K562 (cell line): ENCODE measurements at regions not wholly inside any gene's neighbourhood (a gene's known extent, or its start where the extent isn't known, plus 50 kb on each side); places are given as distances from the start of the nearest gene placed in this dataset.

Experiments
- ATAC-seq: fragments of 200-7000 bp; cut with Tn5 transposase; 3 replicates; pipeline ENCODE4 v1.9.1; 2020; ENCODE audit warnings: moderate library complexity
- BruUV-seq: library from RNA; stranded (reverse); fragments of 400-500 nt; replicated peaks from 2 replicates; lab custom pipeline; 2021; lab: Mats Ljungman, UMichigan
- CTCF ChIA-PET: fragments of 300-600 bp; formaldehyde crosslinking; extraction: SDS; loops from one replicate; lab custom pipeline; 2021; ENCODE audit warnings: low intra/inter-chr PET ratio; lab: Yijun Ruan, JAX
- POLR2A ChIA-PET: fragments of 300-600, 350-650 bp; sonication (Branson Sonifier 250); formaldehyde crosslinking; extraction: SDS; loops from one replicate; lab custom pipeline; 2021; ENCODE audit warnings: antibody characterized with exemption, inconsistent platforms; lab: Yijun Ruan, JAX
- DNase-seq, 4 experiments: peaks; one replicate each; pipeline versions ENCODE4 v3.0.0 to v3.0.0-alpha.2; 2011 to 2018; ENCODE audit warnings: low spot score in 3 of 4, mixed read lengths in 3 of 4; ENCODE audit errors: extremely low read depth in 1 of 4
- FAIRE-seq: peaks from 2 replicates; lab custom pipeline; 2011; peaks lifted over from hg19 to GRCh38; lab: Jason Lieb, UNC
- H2AFZ ChIP-seq: 2 replicates; pipeline ENCODE4 v1.6.0; 2011; ENCODE audit warnings: low read depth, low read length, control low read depth, inconsistent platforms
- H3K27ac ChIP-seq: fragments of 200-600 bp; 3 replicates; pipeline ENCODE4 v1.8.0; 2011; ENCODE audit warnings: low read depth, mild to moderate bottlenecking, control low read depth, inconsistent platforms, low read length, moderate library complexity, mixed read lengths; ENCODE audit errors: extremely low read depth
- H3K27me3 ChIP-seq, 2 experiments: fragments of 300-600 bp in 1 of 2; 2 replicates in 1 of 2; 3 replicates in 1 of 2; pipeline versions ENCODE4 v1.6.0 to v1.8.0; 2011; ENCODE audit warnings: inconsistent platforms in 2 of 2, low read length in 2 of 2, mild to moderate bottlenecking in 1 of 2, mixed read lengths in 1 of 2, moderate library complexity in 1 of 2; ENCODE audit not compliant: control insufficient read depth in 2 of 2, insufficient read depth in 2 of 2
- H3K36me3 ChIP-seq: fragments of 300-600 bp; 3 replicates; pipeline ENCODE4 v1.8.0; 2011; ENCODE audit warnings: mild to moderate bottlenecking, low read length, inconsistent platforms; ENCODE audit not compliant: control insufficient read depth, insufficient read depth
- H3K4me1 ChIP-seq, 2 experiments: fragments of 200-600 bp in 1 of 2; replicated peaks in 1 of 2; 2 replicates in 1 of 2; 3 replicates in 1 of 2; pipeline versions ENCODE4 v1.5.1 to v1.8.0; 2011; ENCODE audit warnings: inconsistent platforms in 2 of 2, low read length in 2 of 2, mild to moderate bottlenecking in 1 of 2, mixed read lengths in 1 of 2, moderate library complexity in 1 of 2; ENCODE audit not compliant: control insufficient read depth in 2 of 2, insufficient read depth in 2 of 2
- H3K4me2 ChIP-seq: 2 replicates; pipeline ENCODE4 v1.6.1; 2011; ENCODE audit warnings: low read length, control low read depth, inconsistent platforms, mixed read lengths; ENCODE audit not compliant: insufficient read depth
- H3K4me3 ChIP-seq: fragments of 200-600 bp; sonication (generic), shearing (Covaris generic); 2 replicates; pipeline ENCODE4 v1.5.1; 2016; ENCODE audit warnings: control low read depth, inconsistent platforms
- H3K79me2 ChIP-seq: fragments of 200-600 bp; 3 replicates; pipeline ENCODE4 v1.8.0; 2011; ENCODE audit warnings: low read length, inconsistent platforms; ENCODE audit not compliant: control insufficient read depth, insufficient read depth
- H3K9ac ChIP-seq, 2 experiments: 2 replicates each; pipeline versions ENCODE4 v1.6.0 to v1.6.1; 2011; ENCODE audit warnings: low read depth in 2 of 2, low read length in 2 of 2, control low read depth in 1 of 2, inconsistent platforms in 1 of 2, mild to moderate bottlenecking in 1 of 2, mixed read lengths in 1 of 2; ENCODE audit not compliant: insufficient read depth in 1 of 2
- H3K9me1 ChIP-seq: one replicate; pipeline ENCODE4 v1.6.0; 2011; ENCODE audit warnings: inconsistent platforms, mild to moderate bottlenecking, low read length, moderate library complexity; ENCODE audit not compliant: control insufficient read depth, insufficient read depth
- H3K9me3 ChIP-seq: replicated peaks from 2 replicates; pipeline ENCODE4 v1.5.1; 2011; ENCODE audit warnings: low read depth, low read length, inconsistent platforms; ENCODE audit not compliant: control insufficient read depth, insufficient read depth
- H4K20me1 ChIP-seq: replicated peaks from 2 replicates; pipeline ENCODE4 v1.6.1; 2011; ENCODE audit warnings: low read length, inconsistent platforms, mixed read lengths; ENCODE audit not compliant: control insufficient read depth, insufficient read depth
- CBFA2T3 ChIP-seq: fragments of 450-650 bp; IDR thresholded peaks from 2 replicates; pipeline ENCODE4 v1.6.1; 2017
- CBX2 ChIP-seq: fragments of 200-600 bp; sonication (generic); IDR thresholded peaks from one replicate; pipeline ENCODE4 v1.6.1; 2012; ENCODE audit warnings: mild to moderate bottlenecking, low read length, inconsistent platforms; ENCODE audit not compliant: insufficient read depth, poor library complexity, severe bottlenecking
- GTF2E2 ChIP-seq: fragments of 200-800 bp; sonication (Bioruptor generic); IDR thresholded peaks from 2 replicates; pipeline ENCODE4 v1.6.1; 2016; ENCODE audit warnings: missing genetic modification characterization, missing compliant biosample characterization
- HDAC8 ChIP-seq: fragments of 450-650 bp; IDR thresholded peaks from 2 replicates; pipeline ENCODE4 v1.6.1; 2016; ENCODE audit warnings: mild to moderate bottlenecking, missing genetic modification characterization, moderate library complexity, missing compliant biosample characterization
- IFI16 ChIP-seq: fragments of 250-450 bp; sonication (Bioruptor Pico); IDR thresholded peaks from 2 replicates; pipeline ENCODE4 v2.1.2; 2022; ENCODE audit warnings: mild to moderate bottlenecking, inconsistent platforms
- MEIS2 ChIP-seq: fragments of 450-650 bp; IDR thresholded peaks from 2 replicates; pipeline ENCODE4 v1.6.1; 2014; ENCODE audit warnings: mild to moderate bottlenecking; ENCODE audit not compliant: partially characterized antibody
- NELFE ChIP-seq: IDR thresholded peaks from 2 replicates; pipeline ENCODE4 v1.6.1; 2011; ENCODE audit warnings: mild to moderate bottlenecking; ENCODE audit not compliant: insufficient read depth, insufficient read length
- SOX6 ChIP-seq: fragments of 450-650 bp; IDR thresholded peaks from 2 replicates; pipeline ENCODE4 v1.6.1; 2014; ENCODE audit warnings: mild to moderate bottlenecking
- XRCC3 ChIP-seq: fragments of 450-650 bp; IDR thresholded peaks from 2 replicates; pipeline ENCODE4 v1.6.1; 2017; ENCODE audit warnings: mild to moderate bottlenecking, moderate library complexity
- ZBTB8A ChIP-seq: fragments of 450-650 bp; IDR thresholded peaks from 2 replicates; pipeline ENCODE4 v1.6.1; 2018; ENCODE audit warnings: mild to moderate bottlenecking, moderate library complexity; ENCODE audit not compliant: partially characterized antibody
- ZFP36 ChIP-seq: fragments of 150-350 bp; IDR thresholded peaks from 2 replicates; pipeline ENCODE4 v1.6.1; 2018; ENCODE audit warnings: low read length, low read depth; ENCODE audit not compliant: partially characterized antibody
- ZNF124 ChIP-seq: sonication (generic); formaldehyde crosslinking; IDR thresholded peaks from 2 replicates; pipeline ENCODE4 v1.8.1; 2022; ENCODE audit warnings: missing genetic modification reagents
- ZNF197 ChIP-seq: fragments of 200-800 bp; sonication (Bioruptor generic); IDR thresholded peaks from 2 replicates; pipeline ENCODE4 v1.6.1; 2016; ENCODE audit warnings: low read depth, missing genetic modification characterization, missing compliant biosample characterization
- ZNF764 ChIP-seq: fragments of 250-450 bp; sonication (Bioruptor Pico); IDR thresholded peaks from 2 replicates; pipeline ENCODE4 v1.4.0; 2020; ENCODE audit warnings: low read depth, mild to moderate bottlenecking, moderate library complexity
- WGBS: fragments of 100-300 bp; shearing (Covaris generic); methylation state at CpG from one replicate; pipeline ENCODE4 v1.1.6; 2016; ENCODE audit warnings: low coverage, mixed read lengths; ENCODE audit not compliant: insufficient coverage; ENCODE audit errors: missing lambda C conversion rate; 5-methylcytosine and 5-hydroxymethylcytosine counted together
- in situ Hi-C: fragments of 300-500 bp; cut with MboI; formaldehyde crosslinking; loops from 4 replicates; pipeline ENCODE4 v1.15.0; 2018; ENCODE audit warnings: inconsistent platforms, mixed read lengths
- intact Hi-C: fragments of 100-400 bp; cut with micrococcal nuclease; formaldehyde crosslinking; loops from 2 replicates; pipeline ENCODE4 v1.14.2; 2022
- TF ChIP-seq, protein P1 (sequence below), 2 experiments: fragments of 450-650 bp; formaldehyde crosslinking in 1 of 2; IDR thresholded peaks; 2 replicates each; pipeline versions ENCODE4 v1.4.0 to v1.6.1; 2014 to 2020; ENCODE audit warnings: mild to moderate bottlenecking in 2 of 2, borderline replicate concordance in 1 of 2, low read depth in 1 of 2
- TF ChIP-seq, protein P2 (sequence below), 2 experiments: IDR thresholded peaks; 2 replicates each; pipeline ENCODE4 v1.6.1; 2011; ENCODE audit warnings: borderline replicate concordance in 1 of 2, control low read depth in 1 of 2, low read depth in 1 of 2, low read length in 1 of 2, mild to moderate bottlenecking in 1 of 2, mixed read lengths in 1 of 2, moderate library complexity in 1 of 2; ENCODE audit not compliant: insufficient read depth in 1 of 2, insufficient read length in 1 of 2, poor library complexity in 1 of 2, severe bottlenecking in 1 of 2; ENCODE audit errors: extremely low read depth in 1 of 2

DNA sequence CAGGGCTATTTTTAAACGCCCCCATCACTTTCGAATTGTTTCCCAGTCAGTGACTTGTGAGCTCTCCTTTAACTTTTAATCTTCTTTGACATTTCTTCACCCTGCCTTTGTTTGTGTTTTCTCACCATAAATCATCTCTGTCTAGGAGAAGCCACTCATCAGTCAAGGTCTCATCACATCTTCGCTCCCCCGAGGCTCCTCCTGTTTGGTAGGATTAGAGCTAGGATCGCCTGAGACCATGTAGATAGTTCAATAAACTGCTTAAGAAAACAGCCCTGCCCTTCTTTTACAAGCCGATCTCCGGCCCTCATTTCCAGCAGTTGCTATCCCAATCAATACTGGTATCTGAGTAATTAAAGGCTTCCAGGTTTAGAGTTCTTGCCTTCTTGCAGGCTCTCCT lies 472.8 kb upstream of the ADARB2 start:
- Histone ChIP-seq H3K9me1 (no peaks in the 10 kb centered on the region), H2AFZ (no peak overlapping the region), H3K36me3 (no peaks in the 10 kb centered on the region), H3K4me3 (no peak overlapping the region), H4K20me1 (no peaks in the 10 kb centered on the region), H3K79me2 (no peaks in the 10 kb centered on the region), H3K4me1 (no peaks in the 10 kb centered on the region), H3K27ac (no peak overlapping the region), H3K4me2 (no peak overlapping the region), H3K9ac (no peak overlapping the region), H3K9me3 (no peaks in the 10 kb centered on the region), H3K27me3 (no peaks in the 10 kb centered on the region; a peak in 1 of 5 replicates)
- POLR2A ChIA-PET, result no interaction called here
- no peak for FAIRE-seq
- BruUV-seq, result no TSS peak
- no peak for DNase-seq
- no peak for ATAC-seq
- intact Hi-C loops (no loop called here), in situ Hi-C loops (no loop called here)
- CTCF ChIA-PET, result no interaction called here
- WGBS, result 0% methylated on average over 7 of the region's 7 CpGs
- no peak for TF ChIP-seq XRCC3
- TF ChIP-seq ZBTB8A, result no peak
- TF ChIP-seq CBFA2T3, result no peak
- TF ChIP-seq GTF2E2 (tag), result no peak
- TF ChIP-seq SOX6, result no peak
- TF ChIP-seq, protein P1, sequence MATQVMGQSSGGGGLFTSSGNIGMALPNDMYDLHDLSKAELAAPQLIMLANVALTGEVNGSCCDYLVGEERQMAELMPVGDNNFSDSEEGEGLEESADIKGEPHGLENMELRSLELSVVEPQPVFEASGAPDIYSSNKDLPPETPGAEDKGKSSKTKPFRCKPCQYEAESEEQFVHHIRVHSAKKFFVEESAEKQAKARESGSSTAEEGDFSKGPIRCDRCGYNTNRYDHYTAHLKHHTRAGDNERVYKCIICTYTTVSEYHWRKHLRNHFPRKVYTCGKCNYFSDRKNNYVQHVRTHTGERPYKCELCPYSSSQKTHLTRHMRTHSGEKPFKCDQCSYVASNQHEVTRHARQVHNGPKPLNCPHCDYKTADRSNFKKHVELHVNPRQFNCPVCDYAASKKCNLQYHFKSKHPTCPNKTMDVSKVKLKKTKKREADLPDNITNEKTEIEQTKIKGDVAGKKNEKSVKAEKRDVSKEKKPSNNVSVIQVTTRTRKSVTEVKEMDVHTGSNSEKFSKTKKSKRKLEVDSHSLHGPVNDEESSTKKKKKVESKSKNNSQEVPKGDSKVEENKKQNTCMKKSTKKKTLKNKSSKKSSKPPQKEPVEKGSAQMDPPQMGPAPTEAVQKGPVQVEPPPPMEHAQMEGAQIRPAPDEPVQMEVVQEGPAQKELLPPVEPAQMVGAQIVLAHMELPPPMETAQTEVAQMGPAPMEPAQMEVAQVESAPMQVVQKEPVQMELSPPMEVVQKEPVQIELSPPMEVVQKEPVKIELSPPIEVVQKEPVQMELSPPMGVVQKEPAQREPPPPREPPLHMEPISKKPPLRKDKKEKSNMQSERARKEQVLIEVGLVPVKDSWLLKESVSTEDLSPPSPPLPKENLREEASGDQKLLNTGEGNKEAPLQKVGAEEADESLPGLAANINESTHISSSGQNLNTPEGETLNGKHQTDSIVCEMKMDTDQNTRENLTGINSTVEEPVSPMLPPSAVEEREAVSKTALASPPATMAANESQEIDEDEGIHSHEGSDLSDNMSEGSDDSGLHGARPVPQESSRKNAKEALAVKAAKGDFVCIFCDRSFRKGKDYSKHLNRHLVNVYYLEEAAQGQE (IDR thresholded peaks at IDR 0.05; ENCODE audit: borderline replicate concordance), result no peak
- TF ChIP-seq, protein P1 (CRISPR knock-in tag; IDR thresholded peaks at IDR 0.05; ENCODE audit: low read depth), result no peak
- TF ChIP-seq ZNF197 (CRISPR knock-in tag), result no peak
- no peak for TF ChIP-seq ZFP36
- TF ChIP-seq IFI16, result no peak
- TF ChIP-seq ZNF124 (CRISPR knock-in tag), result no peak
- TF ChIP-seq, protein P2, sequence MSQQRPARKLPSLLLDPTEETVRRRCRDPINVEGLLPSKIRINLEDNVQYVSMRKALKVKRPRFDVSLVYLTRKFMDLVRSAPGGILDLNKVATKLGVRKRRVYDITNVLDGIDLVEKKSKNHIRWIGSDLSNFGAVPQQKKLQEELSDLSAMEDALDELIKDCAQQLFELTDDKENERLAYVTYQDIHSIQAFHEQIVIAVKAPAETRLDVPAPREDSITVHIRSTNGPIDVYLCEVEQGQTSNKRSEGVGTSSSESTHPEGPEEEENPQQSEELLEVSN (IDR thresholded peaks at IDR 0.05; ENCODE audit: borderline replicate concordance in 1 of 2, extremely low read depth in 1 of 2, insufficient read depth in 1 of 2, insufficient read length in 1 of 2, low read depth in 1 of 2, low read length in 1 of 2, poor library complexity in 1 of 2, severe bottlenecking in 1 of 2), result no peak
- no peak for TF ChIP-seq CBX2
- TF ChIP-seq MEIS2, result no peak
- TF ChIP-seq NELFE, result no peak
- TF ChIP-seq HDAC8 (tag), result no peak
- no peak for TF ChIP-seq ZNF764
